Activated CD4-positive, alpha-beta T cell treated with anti-CD3 and anti-CD28 coated beads, Interleukin-2, amount 50 U/mL, for 24 hours (primary cell): ENCODE measurements at regions not wholly inside any gene's neighbourhood (a gene's known extent, or its start where the extent isn't known, plus 50 kb on each side); places are given as distances from the start of the nearest gene placed in this dataset.
"Not testable (repeated sequence)": the region's sequence is repeated elsewhere in the genome, so short reads cannot be mapped to it uniquely, and the experiment has no call there.

Source experiments
- DNase-seq, 2 donors: peaks; one replicate each; pipeline ENCODE4 v3.0.0-alpha.2; 2020; ENCODE audit warnings: low read depth in 1 of 2, low spot score in 1 of 2

DNA sequence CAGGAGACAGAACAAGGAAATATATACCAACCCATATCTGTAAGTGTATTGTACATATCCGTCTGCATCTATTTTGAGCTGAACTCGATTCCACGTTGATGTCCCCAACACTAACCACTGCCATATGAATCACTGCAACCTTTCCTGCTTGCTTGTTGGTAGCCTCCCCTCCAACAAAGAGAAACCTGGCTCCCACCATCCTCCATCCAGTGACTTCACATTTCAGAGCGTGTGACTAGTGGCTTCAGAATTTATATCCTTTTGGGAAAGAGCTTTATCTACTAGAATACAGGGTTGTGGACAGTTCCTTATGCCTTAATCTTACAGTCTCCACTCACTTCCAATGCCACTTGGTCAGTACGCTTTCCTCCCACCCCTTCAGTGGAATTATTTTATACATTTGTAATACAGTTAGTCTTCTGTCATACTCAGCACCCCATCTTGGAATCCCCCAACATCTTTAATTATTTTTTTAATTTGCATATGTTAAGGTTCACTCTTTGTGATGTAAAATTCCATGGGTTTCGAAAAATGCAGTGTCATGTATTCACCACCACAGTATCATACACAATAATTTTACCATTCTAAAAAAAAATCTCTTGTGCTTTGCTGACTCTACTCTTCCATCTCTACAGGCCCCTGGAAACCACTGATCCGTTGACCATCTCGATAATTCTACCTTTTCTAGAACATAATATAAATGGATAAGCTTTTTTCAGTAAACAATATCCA lies 264.7 kb downstream of the BCL2L11 start:
- not testable (repeated sequence) for DNase-seq

- not testable (repeated sequence) for DNase-seq
These were observed 269.9 kb downstream of the BCL2L11 start for GRCh38 chr2:111390605-111391004.

GRCh38 chr2:111395350-111396128 lies 274.8 kb downstream of the BCL2L11 start:
- DNase-seq: peak; percentile 27 to 63

GRCh38 chr2:111400598-111401253 lies 280.0 kb downstream of the BCL2L11 start:
- DNase-seq: not testable (repeated sequence)

DNA sequence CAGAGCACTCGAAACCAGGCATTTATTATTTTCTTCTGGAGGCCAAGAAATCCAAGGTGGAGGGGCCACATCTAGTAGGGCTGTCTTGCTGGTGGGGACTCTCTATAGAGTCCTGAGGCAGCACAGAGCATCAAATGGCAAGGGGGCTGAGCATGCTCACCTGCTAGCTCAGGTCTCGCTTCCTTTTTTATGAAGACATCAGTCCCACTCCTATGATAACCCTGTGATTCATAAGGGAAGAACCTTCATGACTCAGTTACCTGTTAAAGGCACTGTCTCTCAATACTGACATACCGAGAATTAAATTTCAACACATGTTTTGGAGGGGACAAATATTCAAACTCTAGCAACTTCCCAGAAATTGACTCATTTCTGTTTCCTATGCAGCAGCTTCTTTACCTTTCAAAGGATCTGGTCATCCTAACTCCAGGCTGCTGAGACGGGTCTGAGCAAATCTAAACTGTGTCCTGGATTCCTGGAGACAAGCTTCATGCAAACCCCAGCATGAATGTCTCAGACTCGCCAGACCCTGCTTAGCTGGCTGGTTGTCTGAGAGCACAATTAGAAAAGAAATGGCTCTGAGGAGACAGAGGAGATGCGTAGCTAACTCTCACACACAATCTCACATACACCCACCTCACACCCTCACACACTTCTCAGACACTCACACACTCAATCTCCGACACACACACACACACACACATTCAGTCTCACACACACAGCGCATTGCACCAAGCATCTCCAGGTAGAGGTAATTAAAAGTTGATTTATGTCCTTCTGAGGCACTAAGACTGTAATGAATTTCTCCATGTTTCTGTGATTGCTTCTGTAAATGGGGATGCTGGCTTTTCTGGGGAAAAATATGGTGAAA lies 280.8 kb downstream of the BCL2L11 start:
- DNase-seq: not testable (repeated sequence)

- DNase-seq: not testable (repeated sequence)
These were observed 281.7 kb downstream of the BCL2L11 start for GRCh38 chr2:111402450-111402849.

DNA sequence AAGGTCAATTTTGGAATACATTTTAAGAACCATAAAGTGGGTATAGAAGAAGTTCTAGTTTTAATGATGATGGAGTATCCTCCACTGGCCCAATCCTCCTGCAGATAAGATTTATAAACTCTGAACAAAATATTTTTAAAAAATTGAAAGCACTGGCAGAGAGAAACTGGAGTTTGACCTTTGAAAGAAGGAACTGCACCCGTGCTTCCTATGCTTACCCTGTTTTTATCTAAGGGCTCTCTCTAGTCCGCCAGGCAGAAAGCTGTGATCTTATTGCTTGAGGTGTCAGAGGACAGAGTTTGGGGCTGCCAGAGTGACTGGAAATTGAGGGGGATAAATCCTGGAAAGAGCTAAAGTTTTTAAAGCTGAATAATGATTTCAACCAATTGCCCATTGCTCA lies 282.6 kb downstream of the BCL2L11 start:
- not testable (repeated sequence) for DNase-seq

GRCh38 chr2:111406616-111407015 lies 285.9 kb downstream of the BCL2L11 start:
- DNase-seq: not testable (repeated sequence)

DNA sequence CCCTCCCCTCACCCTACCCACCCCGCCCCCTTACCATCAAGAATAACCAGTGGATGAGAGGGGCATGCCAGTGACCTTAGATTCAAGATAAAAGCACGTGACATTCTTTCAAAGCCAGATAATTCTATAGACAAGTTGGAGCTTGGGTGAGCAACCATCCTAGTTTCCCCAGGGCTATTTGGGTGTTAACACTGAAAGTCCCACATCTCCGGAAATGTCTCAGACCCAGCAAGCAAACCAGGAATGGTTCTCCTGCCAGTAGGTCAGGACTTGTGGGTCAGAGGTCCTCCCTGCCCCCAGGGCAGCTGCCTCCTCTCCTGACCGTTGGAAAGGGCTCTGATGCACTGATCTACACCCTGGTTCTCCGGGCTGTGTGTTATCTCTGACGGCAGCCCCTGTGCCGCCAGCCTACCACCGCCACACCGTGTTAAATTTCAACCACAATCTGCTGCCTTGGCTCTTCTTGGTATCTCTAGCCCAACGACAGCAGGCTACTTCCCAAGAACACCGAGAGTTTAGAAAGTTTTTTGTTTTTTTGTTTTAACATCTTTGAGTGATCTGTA lies 287.0 kb downstream of the BCL2L11 start:
- DNase-seq: not testable (repeated sequence)

DNA sequence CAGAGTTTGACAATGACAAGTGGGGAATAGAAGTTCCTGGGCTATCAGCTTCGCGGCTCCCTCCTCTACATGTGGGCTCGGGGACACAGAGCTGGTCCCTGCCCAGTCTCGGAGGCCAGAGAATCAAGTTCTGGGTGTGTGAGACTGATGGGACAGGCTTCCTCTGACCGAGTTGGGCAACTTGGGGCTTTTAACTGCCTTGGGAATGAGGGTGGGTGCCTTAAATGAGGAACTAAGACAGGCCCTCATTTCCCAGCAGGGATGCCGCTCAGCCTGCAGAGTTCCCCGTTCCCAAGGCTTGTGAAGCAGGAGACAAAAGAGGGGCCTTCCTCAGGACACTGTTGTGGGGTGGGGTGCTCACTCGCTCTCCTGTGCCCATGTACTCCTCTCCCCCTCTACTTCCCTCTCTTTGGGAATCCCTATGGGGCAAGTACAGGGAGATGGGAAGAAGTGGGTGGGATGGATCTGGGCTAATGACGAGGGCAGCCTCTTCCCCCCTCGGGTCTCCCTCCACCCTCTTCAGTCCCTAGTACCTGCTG lies 290.2 kb downstream of the BCL2L11 start:
- DNase-seq: not testable (repeated sequence)

- DNase-seq: not testable (repeated sequence)
These were observed 291.4 kb downstream of the BCL2L11 start for GRCh38 chr2:111411867-111412681.

DNA sequence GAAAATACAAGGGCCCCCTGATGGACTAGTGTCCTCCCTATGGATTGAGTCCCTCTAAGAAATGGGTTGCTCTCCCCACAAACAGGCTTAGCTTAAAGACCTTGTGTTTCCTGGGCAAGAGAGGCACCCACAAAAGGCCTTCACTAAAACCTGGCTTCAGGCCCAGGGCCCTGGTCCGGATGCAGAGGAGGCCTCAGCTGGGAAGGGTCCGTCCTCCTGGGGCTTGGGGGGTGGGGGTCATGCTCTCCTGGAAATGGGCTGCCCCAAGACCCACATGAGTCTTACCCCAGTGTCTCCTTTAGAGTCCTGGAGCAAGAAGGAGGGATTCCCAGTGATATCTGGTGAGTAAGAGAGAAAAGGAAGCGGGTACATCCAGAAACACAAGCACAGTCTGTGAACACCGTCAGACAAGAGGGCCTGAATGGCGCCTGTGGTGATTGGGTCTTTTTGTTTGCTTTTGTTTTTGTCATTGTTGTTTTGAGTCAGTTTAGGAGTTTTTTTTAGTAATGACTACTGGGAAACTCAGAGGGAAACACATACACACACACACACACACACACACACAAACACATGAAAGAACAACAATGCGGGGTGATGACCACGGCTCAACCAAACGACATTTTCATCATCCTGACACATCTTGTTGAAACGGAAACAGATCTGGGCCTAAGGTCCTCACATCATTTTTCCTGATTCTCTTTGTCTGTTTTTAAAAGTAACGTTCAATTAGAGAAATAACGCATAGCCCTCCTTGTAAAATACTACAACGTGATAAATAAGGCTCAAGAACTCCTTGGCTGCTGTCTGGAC lies 292.3 kb downstream of the BCL2L11 start:
- not testable (repeated sequence) for DNase-seq

DNA sequence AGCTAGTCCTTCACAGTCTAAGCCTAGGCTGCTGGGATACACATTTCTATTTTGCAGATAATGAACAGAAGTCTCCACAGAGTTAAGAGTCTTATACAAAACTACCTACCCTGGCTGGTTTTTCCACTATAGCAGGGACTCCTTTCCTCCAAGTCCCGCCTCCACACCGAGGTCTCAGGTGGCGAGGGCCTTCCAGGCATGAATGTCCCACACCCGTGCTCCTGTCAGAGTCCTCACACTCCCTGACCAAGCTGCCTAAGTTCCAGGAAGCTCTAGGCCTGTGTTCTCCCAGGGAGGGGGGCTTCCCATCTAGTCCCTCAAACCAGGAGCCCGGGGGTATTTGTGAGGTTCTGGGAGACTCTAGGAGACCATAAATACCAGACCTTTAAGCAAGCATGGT lies 293.2 kb downstream of the BCL2L11 start:
- not testable (repeated sequence) for DNase-seq

DNA sequence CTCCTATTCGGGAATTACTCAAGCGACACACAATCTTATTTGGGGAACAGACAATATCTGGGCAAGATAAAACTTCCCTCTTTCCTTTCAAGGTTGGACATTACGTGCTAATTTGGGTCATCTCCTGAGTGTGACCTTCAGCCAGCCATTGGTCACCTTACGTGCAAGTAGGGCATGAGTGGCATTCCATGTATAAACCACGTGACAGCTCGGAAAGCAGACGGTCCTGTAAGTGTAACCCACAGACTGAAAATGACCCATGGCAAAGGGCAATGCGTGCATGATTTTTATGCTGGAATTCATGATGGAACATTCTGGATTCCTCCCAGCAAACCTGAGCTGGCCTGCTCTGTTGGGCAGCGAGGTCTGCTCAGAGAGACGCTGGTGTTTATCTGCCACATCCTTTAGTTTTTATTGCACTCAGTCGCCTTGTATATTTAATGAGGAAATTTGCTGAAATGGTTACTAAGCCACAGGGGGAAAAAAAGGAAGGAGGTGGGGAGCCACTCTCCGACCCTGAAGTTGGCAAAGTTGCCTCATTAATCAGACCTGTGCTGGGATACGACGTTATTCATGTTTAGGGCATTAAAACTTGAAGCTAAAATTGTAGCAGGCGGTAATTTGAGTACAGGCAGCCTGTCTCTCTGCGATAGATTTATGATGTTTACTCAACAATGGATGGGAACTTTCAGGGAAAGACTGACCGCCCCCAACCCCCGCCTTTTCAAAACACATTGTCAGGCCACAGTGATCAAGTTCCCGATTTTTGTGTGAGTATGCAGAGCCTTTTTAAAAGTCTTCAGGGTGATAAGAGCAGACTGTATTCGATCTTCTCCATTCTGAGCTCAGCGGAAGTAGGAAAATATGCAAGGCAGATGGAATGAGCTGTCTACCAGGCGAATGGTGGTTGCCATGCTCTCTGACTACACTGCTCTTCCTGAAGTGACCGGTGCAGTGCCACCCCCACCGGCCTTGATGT lies 295.3 kb downstream of the BCL2L11 start:
- not testable (repeated sequence) for DNase-seq

DNA sequence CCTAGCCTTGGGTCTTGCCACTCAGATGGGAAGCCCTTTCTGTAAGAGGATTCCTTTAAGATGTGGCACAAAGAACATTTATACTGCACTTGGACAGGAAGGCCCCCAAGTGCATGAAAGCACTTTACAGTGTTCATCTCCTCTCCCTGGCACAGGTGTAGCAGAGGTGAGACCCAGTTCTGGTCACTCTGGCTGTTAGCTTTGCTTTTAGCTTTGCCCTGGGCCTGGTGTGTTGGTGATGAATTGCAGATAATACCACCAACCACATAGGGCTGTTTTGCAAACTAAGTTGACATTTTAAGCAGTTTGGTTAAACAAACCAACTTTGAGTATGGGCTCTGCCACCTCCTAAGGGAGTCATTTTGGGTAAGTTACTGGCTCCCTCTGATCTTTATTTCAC lies 296.3 kb downstream of the BCL2L11 start:
- DNase-seq: not testable (repeated sequence)

GRCh38 chr2:111418091-111418875 lies 297.6 kb downstream of the BCL2L11 start:
- not testable (repeated sequence) for DNase-seq
